Lower leg skin (tissue), 3 donors: ENCODE measurements at regions not wholly inside any gene's neighbourhood (a gene's known extent, or its start where the extent isn't known, plus 50 kb on each side); places are given as distances from the start of the nearest gene placed in this dataset.

Experiments
- POLR2A ChIP-seq, 2 donors: fragments of 450-650 bp; IDR thresholded peaks; one replicate each; pipeline ENCODE4 v1.6.1; 2016 to 2017; ENCODE audit warnings: antibody characterized with exemption in 2 of 2, mild to moderate bottlenecking in 1 of 2, moderate library complexity in 1 of 2
- TF ChIP-seq, protein P1 (sequence below), 3 donors: fragments of 450-650 bp; IDR thresholded peaks; one replicate each; pipeline ENCODE4 v1.5.1; 2016; ENCODE audit warnings: antibody characterized with exemption in 3 of 3, mild to moderate bottlenecking in 3 of 3, moderate library complexity in 2 of 3

GRCh38 chr2:175872005-175872348, 130.1 kb downstream of the LNPK start:
- TF ChIP-seq, protein P1, sequence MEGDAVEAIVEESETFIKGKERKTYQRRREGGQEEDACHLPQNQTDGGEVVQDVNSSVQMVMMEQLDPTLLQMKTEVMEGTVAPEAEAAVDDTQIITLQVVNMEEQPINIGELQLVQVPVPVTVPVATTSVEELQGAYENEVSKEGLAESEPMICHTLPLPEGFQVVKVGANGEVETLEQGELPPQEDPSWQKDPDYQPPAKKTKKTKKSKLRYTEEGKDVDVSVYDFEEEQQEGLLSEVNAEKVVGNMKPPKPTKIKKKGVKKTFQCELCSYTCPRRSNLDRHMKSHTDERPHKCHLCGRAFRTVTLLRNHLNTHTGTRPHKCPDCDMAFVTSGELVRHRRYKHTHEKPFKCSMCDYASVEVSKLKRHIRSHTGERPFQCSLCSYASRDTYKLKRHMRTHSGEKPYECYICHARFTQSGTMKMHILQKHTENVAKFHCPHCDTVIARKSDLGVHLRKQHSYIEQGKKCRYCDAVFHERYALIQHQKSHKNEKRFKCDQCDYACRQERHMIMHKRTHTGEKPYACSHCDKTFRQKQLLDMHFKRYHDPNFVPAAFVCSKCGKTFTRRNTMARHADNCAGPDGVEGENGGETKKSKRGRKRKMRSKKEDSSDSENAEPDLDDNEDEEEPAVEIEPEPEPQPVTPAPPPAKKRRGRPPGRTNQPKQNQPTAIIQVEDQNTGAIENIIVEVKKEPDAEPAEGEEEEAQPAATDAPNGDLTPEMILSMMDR (IDR thresholded peaks at IDR 0.05) = no peak
- no peak for TF ChIP-seq POLR2A (IDR thresholded peaks at IDR 0.05)
